BLaER1 treated with 17β-estradiol and CSF1 and Interleukin-3, amounts not matched to agents 10 nM and 100 nM (cell line): ENCODE measurements at regions not wholly inside any gene's neighbourhood (a gene's known extent, or its start where the extent isn't known, plus 50 kb on each side); places are given as distances from the start of the nearest gene placed in this dataset.

ENCODE experiments used
- H3K27ac ChIP-seq, 11 experiments: shearing (Covaris generic); formaldehyde crosslinking; 2 replicates each; pipeline ENCODE4 v1.8.1; 2022
- H3K27me3 ChIP-seq, 11 experiments: shearing (Covaris generic); formaldehyde crosslinking; 2 replicates each; pipeline ENCODE4 v1.8.1; 2022
- H3K36me3 ChIP-seq, 11 experiments: shearing (Covaris generic); formaldehyde crosslinking; 2 replicates each; pipeline ENCODE4 v1.8.1; 2022
- H3K4me1 ChIP-seq, 10 experiments: shearing (Covaris generic); formaldehyde crosslinking; 2 replicates each; pipeline ENCODE4 v1.8.1; 2022
- H3K4me2 ChIP-seq, 11 experiments: shearing (Covaris generic); formaldehyde crosslinking; 2 replicates each; pipeline ENCODE4 v1.8.1; 2022
- H3K4me3 ChIP-seq, 10 experiments: shearing (Covaris generic); formaldehyde crosslinking; 2 replicates each; pipeline ENCODE4 v1.8.1; 2022
- H3K9ac ChIP-seq, 11 experiments: shearing (Covaris generic); formaldehyde crosslinking; 2 replicates each; pipeline ENCODE4 v1.8.1; 2022
- H3K9me3 ChIP-seq, 11 experiments: shearing (Covaris generic); formaldehyde crosslinking; replicated peaks in 1 of 11; 2 replicates each; pipeline ENCODE4 v1.8.1; 2022
- H4K20me1 ChIP-seq, 11 experiments: shearing (Covaris generic); formaldehyde crosslinking; 2 replicates each; pipeline ENCODE4 v1.8.1; 2022
- Cebpa-rat ChIP-seq, 11 experiments: shearing (Covaris generic); IDR thresholded peaks; 2 replicates each; pipeline ENCODE4 v1.8.1; 2022

- Histone ChIP-seq H3K4me2 (no peak overlapping the region), H3K4me1 (no peaks in the 10 kb centered on the region), H3K36me3 (no peaks in the 10 kb centered on the region), H3K27me3 (peaks cover 63 to 95% (median 83%) of the 10 kb centered on the region in 11 experiments), H4K20me1 (0 out of 22 replicates have a peak, but pooled peaks cover 0 to 8% (median 0%) of the 10 kb centered on the region in 11 experiments), H3K4me3 (no peak overlapping the region), H3K27ac (no peak overlapping the region), H3K9ac (no peak overlapping the region), H3K9me3 (no peaks in the 10 kb centered on the region)
- no peak for TF ChIP-seq Cebpa-rat (IDR thresholded peaks at IDR 0.05)
These were observed 143.3 kb upstream of the KLHL4 start for GRCh38 chrX:87374324-87374723.

- no peak for TF ChIP-seq Cebpa-rat (IDR thresholded peaks at IDR 0.05)
- Histone ChIP-seq H3K9ac (no peak overlapping the region), H3K36me3 (no peaks in the 10 kb centered on the region), H3K4me2 (no peak overlapping the region), H3K4me3 (no peak overlapping the region), H4K20me1 (0 out of 22 replicates have a peak, but pooled peaks cover 0 to 8% (median 0%) of the 10 kb centered on the region in 11 experiments), H3K27ac (no peak overlapping the region), H3K9me3 (no peaks in the 10 kb centered on the region; a peak in 1 of 22 replicates), H3K4me1 (no peaks in the 10 kb centered on the region), H3K27me3 (peaks cover 63 to 95% (median 86%) of the 10 kb centered on the region in 11 experiments)
These were observed 140.7 kb upstream of the KLHL4 start for GRCh38 chrX:87376896-87377295.

- no peak overlapping the region for H3K4me3 ChIP-seq
- peaks cover 54 to 98% (median 83%) of the 10 kb centered on the region in 11 experiments for H3K27me3 ChIP-seq
- H3K4me1 ChIP-seq = no peaks in the 10 kb centered on the region
- H3K27ac ChIP-seq = no peak overlapping the region
- H3K9me3 ChIP-seq = peaks cover 0 to 5% (median 1%) of the 10 kb centered on the region in 11 experiments; a peak in 5 of 22 replicates
- no peak overlapping the region for H3K9ac ChIP-seq
- no peaks in the 10 kb centered on the region for H3K36me3 ChIP-seq
- no peaks in the 10 kb centered on the region for H4K20me1 ChIP-seq
- H3K4me2 ChIP-seq = no peak overlapping the region
- TF ChIP-seq Cebpa-rat (IDR thresholded peaks at IDR 0.05) = no peak
These were observed 129.2 kb upstream of the KLHL4 start for GRCh38 chrX:87388381-87388780.

GRCh38 chrX:87391742-87392141 lies 125.9 kb upstream of the KLHL4 start:
- Histone ChIP-seq H3K9me3 (no peaks in the 10 kb centered on the region), H3K4me2 (no peak overlapping the region), H3K9ac (no peak overlapping the region), H3K27ac (no peak overlapping the region), H3K36me3 (no peaks in the 10 kb centered on the region), H3K27me3 (peaks cover 58 to 99% (median 85%) of the 10 kb centered on the region in 11 experiments), H3K4me3 (no peak overlapping the region), H4K20me1 (no peaks in the 10 kb centered on the region), H3K4me1 (no peaks in the 10 kb centered on the region)
- TF ChIP-seq Cebpa-rat (IDR thresholded peaks at IDR 0.05) = no peak

- Histone ChIP-seq H3K36me3 (no peaks in the 10 kb centered on the region), H3K9me3 (no peaks in the 10 kb centered on the region), H3K9ac (no peak overlapping the region), H3K4me2 (no peak overlapping the region), H4K20me1 (no peaks in the 10 kb centered on the region), H3K4me1 (no peaks in the 10 kb centered on the region), H3K4me3 (no peak overlapping the region), H3K27me3 (peaks cover 62 to 99% (median 85%) of the 10 kb centered on the region in 11 experiments), H3K27ac (no peak overlapping the region)
- TF ChIP-seq Cebpa-rat (IDR thresholded peaks at IDR 0.05) = no peak
These were observed 125.2 kb upstream of the KLHL4 start for GRCh38 chrX:87392369-87392768.

GRCh38 chrX:87397103-87397886 lies 120.3 kb upstream of the KLHL4 start:
- Histone ChIP-seq H3K27ac (no peak overlapping the region), H3K4me1 (no peaks in the 10 kb centered on the region), H3K4me3 (no peak overlapping the region), H3K9me3 (peaks cover 0 to 16% (median 9%) of the 10 kb centered on the region in 11 experiments; a peak in 7 of 22 replicates), H4K20me1 (no peaks in the 10 kb centered on the region), H3K9ac (no peak overlapping the region), H3K27me3 (peaks cover 58 to 100% (median 85%) of the 10 kb centered on the region in 11 experiments), H3K36me3 (no peaks in the 10 kb centered on the region), H3K4me2 (no peak overlapping the region)
- no peak for TF ChIP-seq Cebpa-rat (IDR thresholded peaks at IDR 0.05)

GRCh38 chrX:87402256-87402655 lies 115.3 kb upstream of the KLHL4 start:
- no peak overlapping the region for H3K9ac ChIP-seq

GRCh38 chrX:87403551-87403950 lies 114.1 kb upstream of the KLHL4 start:
- Histone ChIP-seq H3K9me3 (peaks cover 0 to 25% (median 18%) of the 10 kb centered on the region in 11 experiments; a peak in 9 of 22 replicates), H3K27me3 (peaks cover 54 to 97% (median 79%) of the 10 kb centered on the region in 11 experiments), H3K36me3 (no peaks in the 10 kb centered on the region), H3K4me2 (no peak overlapping the region), H3K4me3 (no peak overlapping the region), H3K4me1 (peaks cover 0 to 5% (median 0%) of the 10 kb centered on the region in 10 experiments; a peak in 4 of 20 replicates), H3K27ac (no peak overlapping the region), H4K20me1 (0 out of 22 replicates have a peak, but pooled peaks cover 0 to 5% (median 0%) of the 10 kb centered on the region in 11 experiments), H3K9ac (no peak overlapping the region)
- TF ChIP-seq Cebpa-rat (IDR thresholded peaks at IDR 0.05) = no peak

More at GRCh38 chrX:87402256-87402655, 115.3 kb upstream of the KLHL4 start:
- no peak overlapping the region for H3K4me2 ChIP-seq
- no peak overlapping the region for H3K4me3 ChIP-seq
- H3K27ac ChIP-seq = no peak overlapping the region
- H3K36me3 ChIP-seq = no peaks in the 10 kb centered on the region
- peaks cover 0 to 25% (median 18%) of the 10 kb centered on the region in 11 experiments; a peak in 9 of 22 replicates for H3K9me3 ChIP-seq
- H3K4me1 ChIP-seq = no peaks in the 10 kb centered on the region
- TF ChIP-seq Cebpa-rat (IDR thresholded peaks at IDR 0.05) = no peak
- H4K20me1 ChIP-seq = 0 out of 22 replicates have a peak, but pooled peaks cover 0 to 5% (median 0%) of the 10 kb centered on the region in 11 experiments
- peaks cover 60 to 97% (median 80%) of the 10 kb centered on the region in 11 experiments for H3K27me3 ChIP-seq

GRCh38 chrX:87409113-87409841 lies 108.3 kb upstream of the KLHL4 start:
- Histone ChIP-seq H3K4me2 (peak overlapping the region in 3 of 11 experiments; percentile 30 to 60 (median 59); a peak in 5 of 22 replicates), H3K9me3 (peaks cover 0 to 11% (median 9%) of the 10 kb centered on the region in 11 experiments; a peak in 7 of 22 replicates), H3K36me3 (no peaks in the 10 kb centered on the region), H3K4me3 (no peak overlapping the region), H4K20me1 (0 out of 22 replicates have a peak, but pooled peaks cover 0 to 5% (median 0%) of the 10 kb centered on the region in 11 experiments), H3K4me1 (peaks cover 0 to 16% (median 0%) of the 10 kb centered on the region in 10 experiments; a peak in 5 of 20 replicates), H3K27ac (no peak overlapping the region), H3K27me3 (peaks cover 35 to 69% (median 59%) of the 10 kb centered on the region in 11 experiments), H3K9ac (no peak overlapping the region)
- TF ChIP-seq Cebpa-rat (IDR thresholded peaks at IDR 0.05) = no peak
